ENCODE measurements at regions not wholly inside any gene's neighbourhood (a gene's known extent, or its start where the extent isn't known, plus 50 kb on each side); places are given as distances from the start of the nearest gene placed in this dataset.

- TF ChIP-seq, protein P1, sequence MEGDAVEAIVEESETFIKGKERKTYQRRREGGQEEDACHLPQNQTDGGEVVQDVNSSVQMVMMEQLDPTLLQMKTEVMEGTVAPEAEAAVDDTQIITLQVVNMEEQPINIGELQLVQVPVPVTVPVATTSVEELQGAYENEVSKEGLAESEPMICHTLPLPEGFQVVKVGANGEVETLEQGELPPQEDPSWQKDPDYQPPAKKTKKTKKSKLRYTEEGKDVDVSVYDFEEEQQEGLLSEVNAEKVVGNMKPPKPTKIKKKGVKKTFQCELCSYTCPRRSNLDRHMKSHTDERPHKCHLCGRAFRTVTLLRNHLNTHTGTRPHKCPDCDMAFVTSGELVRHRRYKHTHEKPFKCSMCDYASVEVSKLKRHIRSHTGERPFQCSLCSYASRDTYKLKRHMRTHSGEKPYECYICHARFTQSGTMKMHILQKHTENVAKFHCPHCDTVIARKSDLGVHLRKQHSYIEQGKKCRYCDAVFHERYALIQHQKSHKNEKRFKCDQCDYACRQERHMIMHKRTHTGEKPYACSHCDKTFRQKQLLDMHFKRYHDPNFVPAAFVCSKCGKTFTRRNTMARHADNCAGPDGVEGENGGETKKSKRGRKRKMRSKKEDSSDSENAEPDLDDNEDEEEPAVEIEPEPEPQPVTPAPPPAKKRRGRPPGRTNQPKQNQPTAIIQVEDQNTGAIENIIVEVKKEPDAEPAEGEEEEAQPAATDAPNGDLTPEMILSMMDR (conservative IDR thresholded peaks at IDR 0.05): no peak
- TF ChIP-seq EZH2 (IDR thresholded peaks at IDR 0.05; ENCODE audit: low read depth): no peak
Measured at GRCh38 chr12:59381106-59381505, 214.7 kb upstream of the SLC16A7 start.
